GM23338 (cell line): ENCODE measurements at regions not wholly inside any gene's neighbourhood (a gene's known extent, or its start where the extent isn't known, plus 50 kb on each side); places are given as distances from the start of the nearest gene placed in this dataset.

Experiments
- ATAC-seq: fragments of 200-7000 bp; cut with Tn5 transposase; 3 replicates; pipeline ENCODE4 v1.9.1; 2020
- DNase-seq: peaks from one replicate; pipeline ENCODE4 v3.0.0-alpha.2; 2015; ENCODE audit warnings: low spot score
- H2AFZ ChIP-seq: fragments of 200-600 bp; sonication (generic); 2 replicates; pipeline ENCODE4 v1.8.0; 2016; ENCODE audit warnings: antibody characterized with exemption, mild to moderate bottlenecking, moderate library complexity
- H3F3A ChIP-seq: fragments of 200-600 bp; sonication (generic); replicated peaks from 2 replicates; pipeline ENCODE4 v1.8.0; 2017; ENCODE audit warnings: antibody characterized with exemption, mixed run types, low read depth
- H3K27ac ChIP-seq: fragments of 200-600 bp; sonication (generic); 2 replicates; pipeline ENCODE4 v1.6.1; 2016; ENCODE audit warnings: low read depth
- H3K27me3 ChIP-seq: fragments of 200-600 bp; sonication (generic); 2 replicates; pipeline ENCODE4 v1.8.0; 2016; ENCODE audit warnings: mild to moderate bottlenecking, mixed run types, moderate library complexity; ENCODE audit not compliant: insufficient read depth
- H3K36me3 ChIP-seq: fragments of 200-600 bp; sonication (generic); 2 replicates; pipeline ENCODE4 v1.8.0; 2016; ENCODE audit warnings: mild to moderate bottlenecking; ENCODE audit not compliant: insufficient read depth
- H3K4me1 ChIP-seq: fragments of 200-600 bp; sonication (generic); 2 replicates; pipeline ENCODE4 v1.8.0; 2016; ENCODE audit warnings: mild to moderate bottlenecking, moderate library complexity; ENCODE audit not compliant: insufficient read depth
- H3K4me2 ChIP-seq: fragments of 200-600 bp; sonication (generic); 2 replicates; pipeline ENCODE4 v1.7.1; 2017; ENCODE audit warnings: mixed run types
- H3K4me3 ChIP-seq: fragments of 200-600 bp; sonication (generic); 2 replicates; pipeline ENCODE4 v1.6.1; 2016; ENCODE audit warnings: mixed run types
- H3K79me2 ChIP-seq: fragments of 200-600 bp; sonication (generic); replicated peaks from 2 replicates; pipeline ENCODE4 v1.8.0; 2017; ENCODE audit warnings: mild to moderate bottlenecking; ENCODE audit not compliant: insufficient read depth
- H3K9me2 ChIP-seq: fragments of 200-600 bp; sonication (generic); 2 replicates; pipeline ENCODE4 v1.8.0; 2017; ENCODE audit not compliant: insufficient read depth
- H4K20me1 ChIP-seq: fragments of 200-600 bp; sonication (generic); replicated peaks from 2 replicates; pipeline ENCODE4 v1.8.0; 2017; ENCODE audit warnings: mild to moderate bottlenecking; ENCODE audit not compliant: insufficient read depth
- H3K27ac Mint-ChIP-seq: 2 replicates; pipeline ENCODE4 v1.8.0; 2020; ENCODE audit warnings: inconsistent platforms, mild to moderate bottlenecking, moderate library complexity, mixed read lengths
- H3K27me3 Mint-ChIP-seq: 3 replicates; pipeline ENCODE4 v1.8.0; 2022; ENCODE audit warnings: low read depth, mild to moderate bottlenecking, moderate library complexity, mixed read lengths, inconsistent platforms; ENCODE audit not compliant: insufficient read depth, poor library complexity
- H3K36me3 Mint-ChIP-seq: 3 replicates; pipeline ENCODE4 v1.8.0; 2021; ENCODE audit warnings: low read depth, mild to moderate bottlenecking, inconsistent platforms, moderate library complexity, mixed read lengths
- H3K4me1 Mint-ChIP-seq: 3 replicates; pipeline ENCODE4 v1.8.0; 2020; ENCODE audit warnings: mild to moderate bottlenecking, inconsistent platforms, mixed read lengths
- H3K4me3 Mint-ChIP-seq: 3 replicates; pipeline ENCODE4 v1.8.0; 2021; ENCODE audit warnings: moderate library complexity, mild to moderate bottlenecking, inconsistent platforms, mixed read lengths
- H3K9me3 Mint-ChIP-seq: 3 replicates; pipeline ENCODE4 v1.8.0; 2020; ENCODE audit warnings: moderate library complexity, mild to moderate bottlenecking, inconsistent platforms, mixed read lengths
- CREB1 ChIP-seq: fragments of 250-450 bp; sonication (Bioruptor Pico); IDR thresholded peaks from 2 replicates; pipeline ENCODE4 v1.5.0; 2020; ENCODE audit warnings: low read depth, mild to moderate bottlenecking, moderate library complexity
- CTCF ChIP-seq, 2 experiments: fragments of 200-600 bp in 1 of 2; sonication (generic) in 1 of 2; conservative IDR thresholded peaks; 2 replicates each; pipeline versions ENCODE4 v1.5.1 to v1.6.1; 2016 to 2017; ENCODE audit warnings: antibody characterized with exemption in 2 of 2, low read depth in 2 of 2, mild to moderate bottlenecking in 2 of 2, moderate library complexity in 1 of 2
- ETS1 ChIP-seq: IDR thresholded peaks from 2 replicates; pipeline ENCODE4 v1.6.1; 2016; ENCODE audit warnings: antibody characterized with exemption
- EZH2 ChIP-seq: fragments of 200-600 bp; sonication (generic); IDR thresholded peaks from one replicate; pipeline ENCODE4 v1.8.0; 2017; ENCODE audit warnings: antibody characterized with exemption, mild to moderate bottlenecking, low read depth; ENCODE audit not compliant: unreplicated experiment
- EZH2phosphoT487 ChIP-seq: fragments of 200-600 bp; sonication (generic); IDR thresholded peaks from one replicate; pipeline ENCODE4 v1.8.1; 2018; ENCODE audit warnings: antibody characterized with exemption; ENCODE audit not compliant: unreplicated experiment
- JUNB ChIP-seq: IDR thresholded peaks from one replicate; pipeline ENCODE4 v1.6.1; 2016; ENCODE audit warnings: antibody characterized with exemption; ENCODE audit not compliant: unreplicated experiment
- NANOG ChIP-seq: IDR thresholded peaks from 2 replicates; pipeline ENCODE4 v1.6.1; 2016; ENCODE audit warnings: antibody characterized with exemption, borderline replicate concordance
- POLR2AphosphoS5 ChIP-seq: IDR thresholded peaks from 2 replicates; pipeline ENCODE4 v1.6.1; 2016; ENCODE audit warnings: antibody characterized with exemption, low read depth
- REST ChIP-seq: IDR thresholded peaks from one replicate; pipeline ENCODE4 v1.6.1; 2018; ENCODE audit warnings: antibody characterized with exemption; ENCODE audit not compliant: unreplicated experiment
- STAT1 ChIP-seq: IDR thresholded peaks from one replicate; pipeline ENCODE4 v1.6.1; 2016; ENCODE audit warnings: antibody characterized with exemption; ENCODE audit not compliant: unreplicated experiment
- ZNF114 ChIP-seq: fragments of 250-450 bp; sonication (Bioruptor Pico); IDR thresholded peaks from 2 replicates; pipeline ENCODE4 v1.5.0; 2020; ENCODE audit warnings: mild to moderate bottlenecking, moderate library complexity
- ZNF331 ChIP-seq: fragments of 250-450 bp; sonication (Bioruptor Pico); IDR thresholded peaks from 2 replicates; pipeline ENCODE4 v1.5.0; 2020; ENCODE audit warnings: low read depth, mild to moderate bottlenecking, moderate library complexity
- ZNF462 ChIP-seq: fragments of 250-450 bp; sonication (Bioruptor Pico); IDR thresholded peaks from 2 replicates; pipeline ENCODE4 v1.5.0; 2020; ENCODE audit warnings: mild to moderate bottlenecking, moderate library complexity

- Histone ChIP-seq H2AFZ (no peak overlapping the region), H3K4me2 (no peak overlapping the region), H3K79me2 (no peaks in the 10 kb centered on the region), H3K36me3 (no peaks in the 10 kb centered on the region), H3K4me3 (no peak overlapping the region), H3F3A (no peaks in the 10 kb centered on the region), H3K4me1 (0 out of 2 replicates have a peak, but pooled peaks cover 4% of the 10 kb centered on the region), H3K27ac (no peak overlapping the region), H4K20me1 (no peaks in the 10 kb centered on the region), H3K9me2 (no peaks in the 10 kb centered on the region), H3K27me3 (no peaks in the 10 kb centered on the region)
- ATAC-seq, result no peak
- TF ChIP-seq CTCF (conservative IDR thresholded peaks at IDR 0.05; ENCODE audit: low read depth in 2 of 2), result no peak
- TF ChIP-seq ETS1, result no peak
- no peak for TF ChIP-seq JUNB
- TF ChIP-seq NANOG, result no peak
- no peak for TF ChIP-seq CREB1
- no peak for TF ChIP-seq POLR2AphosphoS5
- no peak for TF ChIP-seq ZNF331 (CRISPR knock-in tag)
- no peak for TF ChIP-seq EZH2
- no peak for TF ChIP-seq EZH2phosphoT487
- TF ChIP-seq REST, result no peak
- no peak for TF ChIP-seq ZNF462 (CRISPR knock-in tag)
- TF ChIP-seq ZNF114, result no peak
- TF ChIP-seq STAT1, result no peak
- no peak for DNase-seq
- H3K36me3 Mint-ChIP-seq, result no peaks in the 10 kb centered on the region
- H3K4me1 Mint-ChIP-seq, result peaks cover 7% of the 10 kb centered on the region; the same call in 2 of the 3 replicates
- no peak overlapping the region for H3K4me3 Mint-ChIP-seq
- H3K27ac Mint-ChIP-seq, result no peak overlapping the region
- no peaks in the 10 kb centered on the region for H3K27me3 Mint-ChIP-seq
- no peaks in the 10 kb centered on the region for H3K9me3 Mint-ChIP-seq
Measured at GRCh38 chr21:22225299-22225698, 1227.1 kb downstream of the NCAM2 start.
